LNCaP clone FGC (cell line): ENCODE measurements at regions not wholly inside any gene's neighbourhood (a gene's known extent, or its start where the extent isn't known, plus 50 kb on each side); places are given as distances from the start of the nearest gene placed in this dataset.
A peak's percentile ranks its signal among the peaks of the same experiment; 100 is the strongest.

Experiments used
- DNase-seq: peaks from one replicate; pipeline ENCODE4 v3.0.0-alpha.2; 2011; ENCODE audit warnings: low read depth
- H3K4me3 ChIP-seq: 2 replicates; pipeline ENCODE4 v1.5.1; 2011; ENCODE audit warnings: mild to moderate bottlenecking, low read depth, low read length, control low read depth
- CTCF ChIP-seq: IDR thresholded peaks from 2 replicates; pipeline ENCODE4 v1.5.1; 2012; ENCODE audit warnings: mild to moderate bottlenecking; ENCODE audit not compliant: control insufficient read depth, insufficient read depth; ENCODE audit errors: extremely low read depth

- no peak for TF ChIP-seq CTCF
- H3K4me3 ChIP-seq, result no peak overlapping the region
- DNase-seq, result no peak
These were observed 599.3 kb downstream of the BUD13 start for GRCh38 chr11:116173506-116173905.

GRCh38 chr11:116172851-116173250 lies 599.9 kb downstream of the BUD13 start:
- DNase-seq, result no peak
- H3K4me3 ChIP-seq, result no peak overlapping the region
- no peak for TF ChIP-seq CTCF

- TF ChIP-seq CTCF, result no peak
- no peak overlapping the region for H3K4me3 ChIP-seq
- DNase-seq, result no peak
These were observed 600.6 kb downstream of the BUD13 start for GRCh38 chr11:116172156-116172555.

- DNase-seq, result no peak
- no peak overlapping the region for H3K4me3 ChIP-seq
- TF ChIP-seq CTCF, result no peak
These were observed 601.3 kb downstream of the BUD13 start for GRCh38 chr11:116171271-116172140.

- no peak overlapping the region for H3K4me3 ChIP-seq
- DNase-seq, result no peak
- peak; percentile 65 for TF ChIP-seq CTCF
These were observed 602.2 kb downstream of the BUD13 start for GRCh38 chr11:116170526-116171120.

- TF ChIP-seq CTCF, result no peak
- no peak overlapping the region for H3K4me3 ChIP-seq
- no peak for DNase-seq
These were observed 603.0 kb downstream of the BUD13 start for GRCh38 chr11:116169776-116170175.
